Posterior vena cava (tissue), 2 donors: ENCODE measurements at regions not wholly inside any gene's neighbourhood (a gene's known extent, or its start where the extent isn't known, plus 50 kb on each side); places are given as distances from the start of the nearest gene placed in this dataset.
A peak's percentile ranks its signal among the peaks of the same experiment; 100 is the strongest.
"Not testable (repeated sequence)": the region's sequence is repeated elsewhere in the genome, so short reads cannot be mapped to it uniquely, and the experiment has no call there.

Experiments used
- DNase-seq: peaks from one replicate; pipeline ENCODE4 v3.0.0-alpha.2; 2020; ENCODE audit warnings: low spot score
- intact Hi-C, 2 donors: fragments of 100-400 bp; cut with DNase I; formaldehyde crosslinking; loops; one replicate each; pipeline versions ENCODE4 v1.14.1 to v1.14.2; 2022 to 2023
- donor health status: DM: yes; HTN: yes; CAD: no.
- donor health status: DM: yes; HTN: yes; CAD: no.

GRCh38 chr16:21513812-21514473, 85.4 kb upstream of the METTL9 start:
- intact Hi-C loops: not testable (repeated sequence)
- DNase-seq: peak; percentile 84

DNA sequence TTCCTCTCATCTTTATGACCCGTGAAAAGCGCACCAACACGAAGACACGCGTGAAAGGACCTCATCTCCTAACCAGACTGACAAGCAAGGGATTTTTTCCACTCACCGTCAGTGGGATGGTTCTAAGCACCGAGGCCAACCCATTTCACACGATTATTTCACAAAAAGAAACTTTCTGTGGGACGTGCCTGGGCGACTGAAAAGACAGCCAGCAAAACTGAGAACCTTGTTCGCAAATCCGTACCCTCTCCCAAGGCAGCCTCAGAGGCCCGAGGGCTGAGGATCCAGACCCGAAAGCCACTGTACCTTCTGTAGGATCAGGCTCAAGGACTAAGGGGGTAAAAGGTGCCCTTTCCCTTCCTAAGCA, 84.9 kb upstream of the METTL9 start:
- intact Hi-C loops, DNase-seq: not testable (repeated sequence)

- DNase-seq: not testable (repeated sequence)
- intact Hi-C loops: loop anchor here in 1 of 2 donors (5.0 kb wide), 1 partner anchor 1171 kb away; no protein-coding TSS in a partner anchor
Observed at GRCh38 chr16:21516705-21517040, 82.7 kb upstream of the METTL9 start.

DNA sequence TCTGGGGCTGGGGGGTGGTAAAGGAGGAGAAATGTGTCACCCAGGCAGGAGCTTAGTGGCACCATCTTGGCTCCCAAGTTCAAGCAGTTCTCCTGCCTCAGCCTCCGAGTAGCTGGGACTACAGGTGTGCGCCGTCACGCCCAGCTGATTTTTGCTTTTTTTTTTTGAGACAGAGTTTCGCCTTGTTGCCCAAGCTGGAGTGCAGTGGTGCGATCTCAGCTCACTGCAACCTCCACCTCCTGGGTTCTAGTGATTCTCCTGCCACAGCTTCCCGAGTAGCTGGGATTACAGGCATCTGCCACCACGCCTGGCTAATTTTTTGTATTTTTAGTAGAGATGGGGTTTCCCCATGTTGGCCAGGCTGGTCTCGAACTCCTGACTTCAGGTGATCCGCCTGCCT, 82.1 kb upstream of the METTL9 start:
- not testable (repeated sequence) for DNase-seq
- intact Hi-C loops: loop anchor here in 1 of 2 donors (5.0 kb wide), 1 partner anchor 1170 kb away; no protein-coding TSS in a partner anchor

GRCh38 chr16:21519361-21520133, 79.8 kb upstream of the METTL9 start:
- intact Hi-C loops: loop anchor here in 1 of 2 donors (5.0 kb wide), 1 partner anchor 1168 kb away; no protein-coding TSS in a partner anchor
- peak; percentile 88 for DNase-seq

GRCh38 chr16:21520134-21521047, 79.0 kb upstream of the METTL9 start:
- intact Hi-C loops: not testable (repeated sequence)
- DNase-seq: peak; percentile 100

DNA sequence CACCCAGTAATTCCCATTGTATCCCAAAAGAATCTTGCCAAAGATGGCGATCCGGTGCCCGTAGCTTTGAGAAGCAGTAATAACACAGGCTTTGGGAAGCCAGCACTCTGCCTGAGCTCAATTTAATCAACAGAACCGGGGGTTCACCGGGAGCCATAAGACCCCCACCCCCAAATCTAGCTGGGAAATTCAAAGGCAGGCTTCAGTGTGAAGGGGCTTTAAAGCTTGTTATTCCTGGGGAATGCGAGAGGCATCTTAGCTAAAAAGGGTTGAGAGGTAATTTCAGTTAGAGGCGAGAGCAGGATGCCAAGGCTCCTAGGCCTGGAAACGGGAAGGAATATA, 78.4 kb upstream of the METTL9 start:
- DNase-seq, intact Hi-C loops: not testable (repeated sequence)

- DNase-seq: peak; percentile 84
Observed at GRCh38 chr16:21521390-21522143, 77.8 kb upstream of the METTL9 start.

GRCh38 chr16:21522846-21523245, 76.5 kb upstream of the METTL9 start:
- intact Hi-C loops, DNase-seq: not testable (repeated sequence)

More at GRCh38 chr16:21521390-21522143, 77.8 kb upstream of the METTL9 start:
- intact Hi-C loops: not testable (repeated sequence)

DNA sequence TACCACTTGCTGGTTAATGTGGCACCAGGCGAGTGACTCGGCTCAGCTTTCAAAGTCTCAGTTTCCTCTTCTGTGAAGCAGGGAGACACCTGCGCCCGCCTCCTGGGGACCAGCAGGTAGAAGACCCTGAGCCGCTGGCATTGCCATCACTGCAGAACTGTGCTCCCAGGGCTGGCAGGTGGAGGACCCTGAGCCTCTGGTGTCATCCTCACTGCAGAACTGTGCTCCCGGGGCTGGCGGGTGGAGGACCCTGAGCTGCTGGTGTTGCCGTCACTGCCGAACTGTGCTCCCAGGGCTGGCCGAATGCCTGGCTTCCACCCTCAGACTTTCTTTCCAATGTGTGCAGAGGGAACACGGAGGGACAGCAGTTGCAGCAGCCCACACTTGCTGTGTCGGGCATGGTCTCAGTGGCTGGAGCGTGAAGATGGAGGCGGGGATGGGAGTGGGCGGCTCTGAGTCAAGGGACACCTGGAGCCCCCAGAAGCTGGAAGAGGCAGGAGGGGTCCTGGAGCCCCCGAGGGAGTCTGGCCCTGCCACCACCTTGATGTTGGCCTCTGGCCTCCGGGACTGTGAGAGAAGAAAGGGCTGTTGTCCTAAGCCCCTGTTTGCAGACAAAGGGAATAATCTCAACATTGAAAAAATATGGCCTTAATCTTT, 75.8 kb upstream of the METTL9 start:
- no peak for DNase-seq
- intact Hi-C loops: no loop called here

GRCh38 chr16:21524068-21524751, 75.2 kb upstream of the METTL9 start:
- DNase-seq: no peak

DNA sequence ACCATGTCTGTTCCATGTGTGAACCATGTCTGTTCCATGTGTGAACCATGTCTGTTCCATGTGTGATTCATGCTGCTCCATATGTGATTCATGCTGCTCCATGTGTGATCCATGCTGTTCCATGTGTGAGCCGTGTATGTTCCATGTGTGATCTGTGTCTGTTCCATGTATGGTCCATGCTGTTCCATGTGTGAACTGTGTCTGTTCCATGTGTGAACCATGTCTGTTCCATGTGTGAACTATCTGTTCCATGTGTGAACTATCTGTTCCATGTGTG, 74.7 kb upstream of the METTL9 start:
- DNase-seq, intact Hi-C loops: not testable (repeated sequence)

More at GRCh38 chr16:21524068-21524751, 75.2 kb upstream of the METTL9 start:
- intact Hi-C loops: no loop called here

GRCh38 chr16:21525029-21525895, 74.1 kb upstream of the METTL9 start:
- intact Hi-C loops, DNase-seq: not testable (repeated sequence)

- DNase-seq, intact Hi-C loops: not testable (repeated sequence)
Observed at GRCh38 chr16:21525956-21526922, 73.1 kb upstream of the METTL9 start.

DNA sequence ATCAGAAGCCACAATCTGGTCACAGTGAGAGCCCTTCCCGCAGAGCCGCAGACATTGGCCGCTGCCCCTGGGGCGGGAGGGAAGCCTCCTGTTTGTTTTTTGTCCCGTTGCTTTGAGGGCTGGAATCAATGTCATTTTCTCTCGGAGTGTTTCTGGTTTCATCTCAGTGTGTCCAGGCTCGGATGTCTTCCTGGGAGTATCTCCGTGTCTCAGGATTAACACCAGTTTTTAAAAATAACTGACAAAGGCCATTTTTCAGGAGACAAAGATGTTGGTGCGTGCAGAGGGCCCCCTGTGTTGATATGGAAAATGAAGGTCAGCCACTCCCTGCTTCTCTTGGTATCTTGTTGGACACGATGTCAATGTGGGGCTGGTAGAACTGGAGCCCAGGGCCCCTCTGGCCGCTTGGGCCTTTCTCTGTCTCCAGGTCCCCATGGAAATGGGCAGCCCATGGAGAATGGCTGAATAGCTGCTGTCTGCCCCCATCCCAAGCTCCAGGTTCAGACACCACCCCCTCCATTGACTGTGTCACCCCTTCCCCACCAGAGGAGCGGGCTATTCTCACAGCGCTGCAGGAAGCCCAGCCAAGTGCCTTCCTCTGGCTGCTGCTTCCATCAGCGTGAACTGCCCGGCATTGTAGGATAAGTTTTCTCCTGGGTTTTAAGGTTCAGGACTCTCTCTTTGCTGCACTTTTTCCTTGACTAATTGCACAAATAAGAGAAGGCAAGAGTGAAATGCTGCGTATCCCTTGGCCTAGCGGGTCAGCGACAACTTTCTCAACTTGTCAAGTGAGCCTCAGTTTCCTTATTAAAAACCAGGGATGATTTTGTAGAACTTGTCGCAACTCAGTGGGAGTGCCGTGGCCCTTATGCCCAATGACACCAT, 72.2 kb upstream of the METTL9 start:
- no peak for DNase-seq
- intact Hi-C loops: no loop called here
